ENCODE measurements at regions not wholly inside any gene's neighbourhood (a gene's known extent, or its start where the extent isn't known, plus 50 kb on each side); places are given as distances from the start of the nearest gene placed in this dataset.
"Not testable (repeated sequence)": the region's sequence is repeated elsewhere in the genome, so short reads cannot be mapped to it uniquely, and the experiment has no call there.

GRCh38 chr18:21955757-21956652 lies 213.4 kb upstream of the GATA6 start:
- peak; percentile 92 for TF ChIP-seq CTCF (IDR thresholded peaks at IDR 0.05; ENCODE audit: low read depth, low read length)
- no peak overlapping the region for H3K4me3 ChIP-seq (ENCODE audit: low read depth, low read length)

DNA sequence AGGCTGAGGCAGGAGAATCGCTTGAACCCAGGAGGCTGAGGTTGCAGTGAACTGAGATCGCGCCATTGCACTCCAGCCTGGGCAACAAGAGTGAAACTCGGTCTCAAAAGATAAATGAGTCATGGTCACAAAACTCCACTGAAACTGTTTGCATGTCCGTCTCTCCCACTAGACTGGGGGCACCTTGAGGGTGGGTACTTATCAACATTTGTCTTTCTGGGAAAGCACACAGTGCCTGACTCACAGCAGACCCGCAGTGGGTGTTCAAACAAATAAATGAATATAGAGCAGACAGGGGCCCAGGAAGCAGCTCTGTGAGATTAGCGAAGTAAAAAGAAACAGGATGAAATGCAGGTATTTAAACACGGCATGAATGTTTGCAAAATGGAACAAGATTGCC lies 211.1 kb upstream of the GATA6 start:
- TF ChIP-seq CTCF (IDR thresholded peaks at IDR 0.05; ENCODE audit: low read depth, low read length) = no peak
- H3K4me3 ChIP-seq (ENCODE audit: low read depth, low read length) = no peak overlapping the region

- H3K4me3 ChIP-seq (ENCODE audit: low read depth, low read length) = no peak overlapping the region
- TF ChIP-seq CTCF (IDR thresholded peaks at IDR 0.05; ENCODE audit: low read depth, low read length) = no peak
Measured at GRCh38 chr18:21958707-21959450, 210.5 kb upstream of the GATA6 start.

DNA sequence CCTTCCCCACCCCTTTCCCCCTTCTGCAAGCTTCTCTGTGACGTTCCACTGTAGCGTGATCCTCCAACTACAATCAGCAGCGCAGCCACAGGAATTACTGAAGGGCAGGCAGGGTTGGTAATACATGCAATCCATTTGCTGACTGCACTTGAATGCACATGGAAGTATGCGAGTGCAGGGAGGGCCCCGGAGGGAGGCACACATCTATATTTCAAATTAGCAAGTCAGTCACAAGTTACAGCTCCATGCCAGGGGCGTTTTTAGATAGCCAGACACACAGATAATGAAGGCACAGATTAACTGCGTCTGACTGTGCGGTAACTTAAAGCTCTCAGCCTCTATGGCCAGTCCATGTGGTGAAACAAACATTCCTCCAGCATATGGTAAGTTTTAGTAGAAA lies 209.2 kb upstream of the GATA6 start:
- TF ChIP-seq CTCF (IDR thresholded peaks at IDR 0.05; ENCODE audit: low read depth, low read length) = no peak
- no peak overlapping the region for H3K4me3 ChIP-seq (ENCODE audit: low read depth, low read length)

GRCh38 chr18:21963336-21963735 lies 206.1 kb upstream of the GATA6 start:
- no peak for TF ChIP-seq CTCF (IDR thresholded peaks at IDR 0.05; ENCODE audit: low read depth, low read length)
- H3K4me3 ChIP-seq (ENCODE audit: low read depth, low read length) = no peak overlapping the region

GRCh38 chr18:21968338-21968737 lies 201.1 kb upstream of the GATA6 start:
- H3K4me3 ChIP-seq (ENCODE audit: low read depth, low read length) = no peak overlapping the region
- TF ChIP-seq CTCF (IDR thresholded peaks at IDR 0.05; ENCODE audit: low read depth, low read length) = no peak

DNA sequence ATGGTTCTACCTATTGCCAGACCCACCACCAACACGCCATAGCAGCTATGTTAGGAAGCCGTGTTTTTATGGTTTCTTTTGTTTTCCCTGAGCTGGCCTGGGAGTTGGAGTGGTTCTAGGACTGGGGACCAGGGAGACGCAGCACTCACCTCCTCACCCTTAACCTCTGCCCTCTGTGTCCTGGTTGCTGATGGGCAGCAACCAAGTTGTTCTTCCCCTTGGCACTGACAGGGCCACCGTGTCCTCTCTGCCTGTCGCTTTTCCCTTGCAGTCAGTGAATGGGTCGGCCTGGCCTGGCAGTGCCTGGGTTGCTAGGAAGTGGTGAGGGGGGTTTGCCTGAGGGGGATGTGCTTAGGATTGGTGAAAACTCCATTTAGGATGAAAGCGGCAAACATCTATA lies 197.1 kb upstream of the GATA6 start:
- H3K4me3 ChIP-seq (ENCODE audit: low read depth, low read length) = no peak overlapping the region
- TF ChIP-seq CTCF (IDR thresholded peaks at IDR 0.05; ENCODE audit: low read depth, low read length) = no peak

DNA sequence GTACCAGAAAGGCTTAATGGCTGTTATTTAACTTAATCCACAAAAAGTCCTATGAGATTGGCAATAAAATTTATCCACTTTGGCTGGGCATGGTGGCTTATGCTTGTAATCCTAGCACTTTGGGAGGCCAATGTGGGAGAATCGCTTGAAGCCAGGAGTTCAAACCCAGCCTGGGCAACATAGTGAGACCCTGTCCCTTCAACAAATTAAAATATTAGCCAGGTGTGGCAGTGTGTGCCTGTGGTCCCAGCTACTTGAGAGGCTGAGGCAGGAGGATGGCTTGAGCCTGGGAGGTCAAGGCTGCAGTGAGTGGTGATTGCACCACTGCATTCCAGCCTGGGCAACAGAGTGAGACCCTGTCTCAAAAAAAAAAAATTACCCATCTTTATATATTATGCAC lies 193.4 kb upstream of the GATA6 start:
- not testable (repeated sequence) for H3K4me3 ChIP-seq (ENCODE audit: low read depth, low read length)
